GM21825 (cell line): ENCODE measurements at regions not wholly inside any gene's neighbourhood (a gene's known extent, or its start where the extent isn't known, plus 50 kb on each side); places are given as distances from the start of the nearest gene placed in this dataset.
A peak's percentile ranks its signal among the peaks of the same experiment; 100 is the strongest.

Source experiments
- ATAC-seq: cut with Tn5 transposase; IDR thresholded peaks from one replicate; pipeline ENCODE4 v1.9.1; 2021; ENCODE audit warnings: mild to moderate bottlenecking, moderate library complexity; ENCODE audit not compliant: unreplicated experiment

GRCh38 chr11:8796941-8797340, 114.0 kb upstream of the AKIP1 start:
- ATAC-seq: no peak

- no peak for ATAC-seq
Measured at GRCh38 chr11:8799273-8799672, 111.7 kb upstream of the AKIP1 start.

GRCh38 chr11:8800520-8801110, 110.4 kb upstream of the AKIP1 start:
- ATAC-seq: no peak

GRCh38 chr11:8801121-8801520, 109.9 kb upstream of the AKIP1 start:
- no peak for ATAC-seq

- no peak for ATAC-seq
Measured at GRCh38 chr11:8802251-8802650, 108.7 kb upstream of the AKIP1 start.

GRCh38 chr11:8803973-8804372, 107.0 kb upstream of the AKIP1 start:
- no peak for ATAC-seq

- no peak for ATAC-seq
Measured at GRCh38 chr11:8805296-8805695, 105.7 kb upstream of the AKIP1 start.

- no peak for ATAC-seq
Measured at GRCh38 chr11:8806974-8807373, 104.0 kb upstream of the AKIP1 start.

GRCh38 chr11:8807544-8808225, 103.3 kb upstream of the AKIP1 start:
- no peak for ATAC-seq

GRCh38 chr11:8808226-8808585, 102.8 kb upstream of the AKIP1 start:
- no peak for ATAC-seq

- no peak for ATAC-seq
Measured at GRCh38 chr11:8809241-8809938, 101.6 kb upstream of the AKIP1 start.

- ATAC-seq: no peak
Measured at GRCh38 chr11:8809939-8810539, 101.0 kb upstream of the AKIP1 start.

GRCh38 chr11:8810540-8811301, 100.3 kb upstream of the AKIP1 start:
- ATAC-seq: no peak

- no peak for ATAC-seq
Measured at GRCh38 chr11:8811571-8811970, 99.4 kb upstream of the AKIP1 start.

- ATAC-seq: no peak
Measured at GRCh38 chr11:8812438-8812837, 98.6 kb upstream of the AKIP1 start.

GRCh38 chr11:8813658-8814057, 97.3 kb upstream of the AKIP1 start:
- peak; percentile 73 for ATAC-seq

- ATAC-seq: no peak
Measured at GRCh38 chr11:8814209-8814922, 96.6 kb upstream of the AKIP1 start.

GRCh38 chr11:8814923-8815240, 96.1 kb upstream of the AKIP1 start:
- no peak for ATAC-seq

GRCh38 chr11:8818421-8818820, 92.6 kb upstream of the AKIP1 start:
- ATAC-seq: no peak

- no peak for ATAC-seq
Measured at GRCh38 chr11:8820401-8820800, 90.6 kb upstream of the AKIP1 start.

- no peak for ATAC-seq
Measured at GRCh38 chr11:8822469-8822868, 88.5 kb upstream of the AKIP1 start.
